ENCODE measurements at regions not wholly inside any gene's neighbourhood (a gene's known extent, or its start where the extent isn't known, plus 50 kb on each side); places are given as distances from the start of the nearest gene placed in this dataset.
"Not testable (repeated sequence)": the region's sequence is repeated elsewhere in the genome, so short reads cannot be mapped to it uniquely, and the experiment has no call there.

GRCh38 chr13:58704953-58705352, 1073.4 kb downstream of the PCDH17 start:
- DNase-seq (no peak), ATAC-seq (no peak)
- Histone ChIP-seq H3K27ac (ENCODE audit: low read length) (no peak overlapping the region), H3K9me3 (ENCODE audit: control insufficient read depth, insufficient read depth, low read length) (peaks cover 7% of the 10 kb centered on the region), H3K27me3 (ENCODE audit: control insufficient read depth, insufficient read depth, low read length) (no peaks in the 10 kb centered on the region), H3K4me1 (ENCODE audit: control insufficient read depth, insufficient read depth, low read length) (no peaks in the 10 kb centered on the region), H3K4me3 (ENCODE audit: low read length) (no peak overlapping the region), H3K36me3 (ENCODE audit: control insufficient read depth, insufficient read depth, low read length) (no peaks in the 10 kb centered on the region)
- no peak for TF ChIP-seq CTCF (IDR thresholded peaks at IDR 0.05)
- Mint-ChIP-seq H3K36me3 (peaks cover 9% of the 10 kb centered on the region), H3K4me3 (no peak overlapping the region), H3K9me3 (peaks cover 14 to 22% of the 10 kb centered on the region in 2 donors), H3K27ac (no peak overlapping the region), H3K4me1 (no peaks in the 10 kb centered on the region), H3K27me3 (ENCODE audit: low read depth in 2 of 2) (no peaks in the 10 kb centered on the region)
- intact Hi-C loops (cut with micrococcal nuclease) = no loop called here
- WGBS (ENCODE audit: insufficient coverage) = 0% methylated on average over 1 of the region's 2 CpGs

- intact Hi-C loops (cut with micrococcal nuclease) = no loop called here
- no peak overlapping the region for H3K4me3 Mint-ChIP-seq
Observed at GRCh38 chr13:58706421-58706820, 1074.9 kb downstream of the PCDH17 start.

GRCh38 chr13:58712191-58712590, 1080.6 kb downstream of the PCDH17 start:
- no peak for ATAC-seq
- peaks cover 7% of the 10 kb centered on the region for H3K36me3 Mint-ChIP-seq
- H3K4me3 Mint-ChIP-seq = no peak overlapping the region
- H3K27me3 ChIP-seq (ENCODE audit: control insufficient read depth, insufficient read depth, low read length) = no peaks in the 10 kb centered on the region
- intact Hi-C loops (cut with micrococcal nuclease) = no loop called here
- H3K9me3 ChIP-seq (ENCODE audit: control insufficient read depth, insufficient read depth, low read length) = peaks cover 16% of the 10 kb centered on the region
- peaks cover 11 to 23% of the 10 kb centered on the region in 2 donors for H3K9me3 Mint-ChIP-seq
- no peaks in the 10 kb centered on the region for H3K4me1 Mint-ChIP-seq
- DNase-seq = no peak
- no peak overlapping the region for H3K27ac ChIP-seq (ENCODE audit: low read length)
- no peaks in the 10 kb centered on the region for H3K27me3 Mint-ChIP-seq (ENCODE audit: low read depth in 2 of 2)
- 79% methylated on average over 8 of the region's 8 CpGs for WGBS (ENCODE audit: insufficient coverage)
- no peak overlapping the region for H3K27ac Mint-ChIP-seq
- H3K36me3 ChIP-seq (ENCODE audit: control insufficient read depth, insufficient read depth, low read length) = no peaks in the 10 kb centered on the region
- TF ChIP-seq CTCF (IDR thresholded peaks at IDR 0.05) = no peak
- H3K4me3 ChIP-seq (ENCODE audit: low read length) = no peak overlapping the region
- H3K4me1 ChIP-seq (ENCODE audit: control insufficient read depth, insufficient read depth, low read length) = no peaks in the 10 kb centered on the region

More at GRCh38 chr13:58706421-58706820, 1074.9 kb downstream of the PCDH17 start:
- ATAC-seq (no peak), DNase-seq (no peak)
- Mint-ChIP-seq H3K27me3 (ENCODE audit: low read depth in 2 of 2) (no peaks in the 10 kb centered on the region), H3K9me3 (peaks cover 18 to 29% of the 10 kb centered on the region in 2 donors), H3K27ac (no peak overlapping the region), H3K36me3 (peaks cover 9% of the 10 kb centered on the region), H3K4me1 (no peaks in the 10 kb centered on the region)
- Histone ChIP-seq H3K4me1 (ENCODE audit: control insufficient read depth, insufficient read depth, low read length) (no peaks in the 10 kb centered on the region), H3K27me3 (ENCODE audit: control insufficient read depth, insufficient read depth, low read length) (no peaks in the 10 kb centered on the region), H3K9me3 (ENCODE audit: control insufficient read depth, insufficient read depth, low read length) (peaks cover 8% of the 10 kb centered on the region), H3K36me3 (ENCODE audit: control insufficient read depth, insufficient read depth, low read length) (no peaks in the 10 kb centered on the region), H3K27ac (ENCODE audit: low read length) (no peak overlapping the region), H3K4me3 (ENCODE audit: low read length) (no peak overlapping the region)
- no peak for TF ChIP-seq CTCF (IDR thresholded peaks at IDR 0.05)
- 70% methylated on average over 2 of the region's 2 CpGs for WGBS (ENCODE audit: insufficient coverage)

GRCh38 chr13:58714016-58714415, 1082.5 kb downstream of the PCDH17 start:
- H3K36me3 Mint-ChIP-seq; H3K27me3 ChIP-seq (ENCODE audit: control insufficient read depth, insufficient read depth, low read length); H3K27ac ChIP-seq (ENCODE audit: low read length); H3K4me3 Mint-ChIP-seq; H3K4me1 Mint-ChIP-seq; H3K9me3 ChIP-seq (ENCODE audit: control insufficient read depth, insufficient read depth, low read length); H3K4me1 ChIP-seq (ENCODE audit: control insufficient read depth, insufficient read depth, low read length); DNase-seq; intact Hi-C loops (cut with micrococcal nuclease); ATAC-seq; H3K27ac Mint-ChIP-seq; H3K27me3 Mint-ChIP-seq (ENCODE audit: low read depth in 2 of 2); H3K36me3 ChIP-seq (ENCODE audit: control insufficient read depth, insufficient read depth, low read length); H3K4me3 ChIP-seq (ENCODE audit: low read length): not testable (repeated sequence)
- 95% methylated on average over 20 of the region's 25 CpGs for WGBS (ENCODE audit: insufficient coverage)
- H3K9me3 Mint-ChIP-seq = peaks cover 14 to 23% of the 10 kb centered on the region in 2 donors
